ENCODE measurements at regions not wholly inside any gene's neighbourhood (a gene's known extent, or its start where the extent isn't known, plus 50 kb on each side); places are given as distances from the start of the nearest gene placed in this dataset.

DNA sequence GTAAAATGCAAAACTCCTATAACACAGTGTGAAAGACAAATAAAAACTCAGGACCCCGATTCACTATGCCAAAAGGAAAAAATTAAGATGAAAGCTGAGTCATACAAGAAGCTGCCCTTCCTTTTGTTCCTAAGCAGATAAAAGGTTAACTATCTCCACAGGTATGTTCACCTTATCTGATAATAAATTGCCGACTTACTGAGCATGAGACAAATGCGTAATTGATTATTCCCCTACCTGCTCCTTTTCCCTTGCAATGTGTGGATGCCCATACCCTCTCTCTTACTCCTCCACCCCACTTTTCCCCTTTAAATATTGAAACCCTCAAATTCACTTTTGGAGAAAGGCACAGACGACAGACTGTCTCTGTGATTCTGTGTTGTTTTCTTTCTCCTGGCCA is 148.6 kb upstream of the TMEM260 start:
- TF ChIP-seq, protein P1, sequence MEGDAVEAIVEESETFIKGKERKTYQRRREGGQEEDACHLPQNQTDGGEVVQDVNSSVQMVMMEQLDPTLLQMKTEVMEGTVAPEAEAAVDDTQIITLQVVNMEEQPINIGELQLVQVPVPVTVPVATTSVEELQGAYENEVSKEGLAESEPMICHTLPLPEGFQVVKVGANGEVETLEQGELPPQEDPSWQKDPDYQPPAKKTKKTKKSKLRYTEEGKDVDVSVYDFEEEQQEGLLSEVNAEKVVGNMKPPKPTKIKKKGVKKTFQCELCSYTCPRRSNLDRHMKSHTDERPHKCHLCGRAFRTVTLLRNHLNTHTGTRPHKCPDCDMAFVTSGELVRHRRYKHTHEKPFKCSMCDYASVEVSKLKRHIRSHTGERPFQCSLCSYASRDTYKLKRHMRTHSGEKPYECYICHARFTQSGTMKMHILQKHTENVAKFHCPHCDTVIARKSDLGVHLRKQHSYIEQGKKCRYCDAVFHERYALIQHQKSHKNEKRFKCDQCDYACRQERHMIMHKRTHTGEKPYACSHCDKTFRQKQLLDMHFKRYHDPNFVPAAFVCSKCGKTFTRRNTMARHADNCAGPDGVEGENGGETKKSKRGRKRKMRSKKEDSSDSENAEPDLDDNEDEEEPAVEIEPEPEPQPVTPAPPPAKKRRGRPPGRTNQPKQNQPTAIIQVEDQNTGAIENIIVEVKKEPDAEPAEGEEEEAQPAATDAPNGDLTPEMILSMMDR (IDR thresholded peaks at IDR 0.05): no peak
- no peak for TF ChIP-seq POLR2A (IDR thresholded peaks at IDR 0.05)

Data from heart left ventricle (tissue), 13 donors.